NCI-H345 treated with DMSO at 0.1 percent for 48 hours (cell line): ENCODE measurements at regions not wholly inside any gene's neighbourhood (a gene's known extent, or its start where the extent isn't known, plus 50 kb on each side); places are given as distances from the start of the nearest gene placed in this dataset.

Experiments used
- DNase-seq: peaks from one replicate; lab custom pipeline; 2025; ENCODE audit not compliant: unreplicated experiment; lab: John Stamatoyannopoulos, UW

DNA sequence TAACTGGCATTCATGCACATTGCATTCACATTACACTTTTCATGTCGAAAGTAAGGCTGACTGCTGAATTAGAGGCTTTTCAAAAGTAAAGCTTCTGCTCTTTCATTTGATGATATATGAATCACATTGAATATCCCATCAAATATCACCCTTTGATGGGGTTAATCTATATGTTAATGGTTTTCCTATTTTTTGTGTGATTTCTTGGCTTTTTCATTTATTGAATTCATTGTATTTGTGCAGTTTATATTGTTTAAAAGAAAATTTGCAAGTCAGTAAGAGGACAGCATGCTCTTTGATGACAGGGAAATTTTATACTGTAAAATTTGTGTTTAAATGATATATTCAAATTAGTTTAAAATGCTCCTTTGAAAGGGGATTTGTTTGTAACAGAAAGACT lies 344.1 kb downstream of the PCDH10 start:
- no peak for DNase-seq

DNA sequence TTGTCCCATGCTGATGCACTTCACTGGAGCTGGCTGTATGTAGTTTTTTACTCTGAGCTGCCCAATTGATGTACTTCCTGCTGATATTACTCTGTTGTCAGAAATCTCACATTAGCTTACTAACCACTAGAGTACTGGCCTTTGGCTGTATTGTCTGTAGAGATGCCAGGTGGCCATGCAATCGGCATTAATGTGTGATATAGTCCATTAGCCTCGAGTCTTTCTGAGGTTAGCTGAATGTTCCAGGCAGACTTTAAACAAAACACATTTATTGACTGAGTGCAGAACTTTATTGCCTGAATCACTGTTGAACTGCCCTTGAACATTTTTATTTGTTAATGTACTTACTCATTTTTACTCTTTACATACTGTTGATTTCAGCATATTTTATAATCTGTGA lies 335.2 kb downstream of the PCDH10 start:
- DNase-seq, result no peak

DNA sequence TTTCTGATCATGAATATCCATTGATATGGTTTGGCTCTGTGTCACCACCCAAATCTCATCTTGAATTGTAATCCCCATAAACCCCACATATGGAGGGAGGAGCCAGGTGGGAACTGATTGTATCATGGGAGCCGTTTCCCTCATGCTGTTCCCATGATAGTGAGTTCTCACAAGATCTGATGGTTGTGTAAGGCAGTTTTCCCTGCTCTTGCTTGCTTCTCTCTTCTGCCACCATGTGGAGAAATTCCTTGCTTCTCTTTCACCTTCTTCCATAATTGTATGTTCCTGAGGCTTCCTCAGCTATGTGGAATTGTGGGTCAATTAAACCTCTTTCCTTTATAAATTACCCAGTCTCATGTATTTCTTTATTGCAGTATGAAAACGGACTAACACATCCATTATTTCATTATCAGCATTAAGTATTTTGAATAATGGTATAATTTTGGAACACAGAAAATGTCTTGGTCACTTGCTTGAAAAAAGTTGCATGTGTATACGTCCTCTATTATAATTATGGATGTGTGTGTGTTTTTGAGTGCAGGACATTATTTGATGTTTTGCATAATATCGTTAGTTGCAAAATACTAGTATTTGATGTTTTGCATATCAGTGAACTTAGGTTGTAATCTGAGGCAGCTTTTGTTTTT lies 334.6 kb downstream of the PCDH10 start:
- no peak for DNase-seq

DNA sequence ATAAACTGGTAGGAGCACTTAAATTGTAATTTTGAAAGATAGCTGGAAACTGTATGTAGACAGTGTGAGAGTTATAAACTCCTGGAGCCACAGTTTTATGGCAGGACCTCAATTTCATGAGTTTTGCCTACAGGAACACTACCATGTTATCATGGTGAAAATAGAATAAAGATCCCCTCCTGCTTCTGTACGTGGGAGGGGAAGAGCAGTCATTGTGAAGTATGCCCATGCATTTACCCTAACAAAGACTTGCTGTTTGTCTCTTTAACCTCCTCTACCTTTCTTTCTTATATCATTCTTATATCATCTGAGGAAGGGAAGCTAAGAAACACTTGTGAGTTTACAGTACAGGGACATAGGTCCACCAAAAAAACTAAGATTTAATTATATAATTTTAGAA lies 327.0 kb downstream of the PCDH10 start:
- DNase-seq, result no peak

DNA sequence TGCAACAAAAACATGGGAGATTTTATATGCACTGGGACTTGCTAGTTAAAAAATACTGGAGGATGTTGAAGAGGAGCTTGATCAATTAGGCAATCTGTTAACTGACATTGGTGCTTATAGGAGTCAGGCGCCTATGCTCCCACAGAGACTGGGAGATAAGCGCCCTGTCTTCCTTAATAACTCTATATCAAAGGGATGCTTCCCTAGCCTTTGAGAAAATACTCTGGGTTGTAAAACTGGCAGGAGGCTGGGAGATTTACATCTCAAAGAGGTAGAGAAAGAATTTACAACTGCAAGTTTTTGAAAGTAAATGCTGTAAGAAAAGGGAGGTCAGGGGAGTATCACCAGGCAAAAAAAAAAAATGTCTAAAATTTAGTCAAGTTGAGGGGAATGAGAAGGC lies 325.4 kb downstream of the PCDH10 start:
- no peak for DNase-seq

DNA sequence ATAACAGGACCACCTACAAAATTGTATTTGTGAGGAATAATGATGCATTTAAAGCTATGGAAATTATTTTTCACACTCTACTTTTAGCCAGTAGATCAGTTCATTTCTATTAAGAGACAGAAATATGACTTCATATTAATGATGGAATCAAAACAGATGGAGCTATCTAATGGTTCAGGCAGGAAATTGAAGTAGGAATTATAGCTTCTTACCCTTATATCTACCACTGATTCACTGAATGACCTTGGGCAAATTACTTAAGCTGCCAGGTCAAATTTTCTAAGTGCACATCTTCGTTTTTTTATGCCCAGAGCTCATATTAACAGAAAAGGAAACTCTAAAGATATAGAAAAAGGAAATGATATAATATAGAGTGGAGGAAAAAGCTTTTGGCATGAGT lies 323.1 kb downstream of the PCDH10 start:
- DNase-seq, result no peak

DNA sequence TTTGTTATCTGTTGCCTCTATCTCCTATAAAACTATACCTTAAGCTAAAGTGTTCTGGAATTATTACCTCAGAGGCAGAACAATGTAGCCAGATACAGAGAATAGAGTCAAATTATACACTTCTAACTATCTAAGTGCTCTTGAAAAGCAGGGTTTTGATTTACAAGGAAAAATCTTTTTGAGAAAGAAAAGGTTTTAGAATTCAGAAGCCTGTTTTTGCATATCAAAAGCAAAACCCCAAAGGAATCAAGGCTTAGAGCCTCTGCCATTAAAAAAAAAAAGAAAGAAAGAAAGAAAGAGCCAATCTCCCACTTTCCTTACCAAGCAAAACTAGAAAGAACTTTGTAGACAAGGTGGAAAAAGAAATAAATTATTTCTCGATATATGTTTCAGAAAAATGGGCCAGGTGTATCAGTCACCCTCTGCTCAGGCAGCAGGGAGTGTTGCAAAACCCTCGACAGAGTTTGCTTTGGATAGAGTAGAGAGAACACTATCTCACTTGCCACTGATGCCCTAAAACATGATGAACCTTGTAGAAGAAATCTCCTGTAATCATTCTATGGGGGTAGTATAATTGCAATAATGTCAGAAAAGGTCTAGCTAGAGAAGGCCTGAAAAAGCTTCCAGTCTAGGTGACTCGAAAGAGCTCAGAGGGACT lies 318.3 kb downstream of the PCDH10 start:
- DNase-seq, result no peak

DNA sequence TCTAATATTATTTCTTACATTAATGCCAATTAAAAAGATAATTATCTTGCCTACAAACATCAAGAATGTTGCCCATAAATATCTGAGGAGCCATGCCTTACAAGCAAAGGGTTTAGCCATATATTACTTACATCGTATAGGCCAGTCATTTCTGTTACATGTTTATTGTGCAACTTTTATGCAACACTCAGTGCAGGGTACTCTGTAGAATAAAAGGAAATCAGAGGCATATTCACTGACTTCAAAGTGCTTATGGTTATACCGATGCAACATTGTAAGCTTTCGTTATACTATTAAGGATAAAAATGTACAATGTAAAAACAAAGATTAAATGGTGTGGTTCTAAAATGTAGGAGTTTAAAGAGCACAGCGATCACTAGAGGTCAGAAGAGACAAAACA lies 315.9 kb downstream of the PCDH10 start:
- no peak for DNase-seq

DNA sequence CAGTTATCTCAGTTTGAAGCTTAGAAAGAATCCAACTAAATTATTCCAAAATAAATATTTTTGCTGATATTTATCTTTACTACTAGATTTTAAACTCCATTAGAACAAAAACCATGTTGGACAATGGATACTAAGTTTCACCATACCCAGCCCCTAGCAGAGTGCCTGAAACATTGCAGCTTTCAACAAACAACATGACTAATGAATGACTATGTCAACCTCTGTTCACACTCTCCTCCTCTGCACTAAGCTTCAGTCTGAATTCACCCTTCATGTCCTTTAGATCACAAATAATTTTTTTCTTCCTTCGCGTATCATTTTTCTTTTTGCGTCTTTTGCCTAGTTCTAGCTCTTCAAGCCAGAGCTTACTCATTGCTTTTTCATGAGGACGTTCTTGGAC lies 315.2 kb downstream of the PCDH10 start:
- DNase-seq, result no peak

DNA sequence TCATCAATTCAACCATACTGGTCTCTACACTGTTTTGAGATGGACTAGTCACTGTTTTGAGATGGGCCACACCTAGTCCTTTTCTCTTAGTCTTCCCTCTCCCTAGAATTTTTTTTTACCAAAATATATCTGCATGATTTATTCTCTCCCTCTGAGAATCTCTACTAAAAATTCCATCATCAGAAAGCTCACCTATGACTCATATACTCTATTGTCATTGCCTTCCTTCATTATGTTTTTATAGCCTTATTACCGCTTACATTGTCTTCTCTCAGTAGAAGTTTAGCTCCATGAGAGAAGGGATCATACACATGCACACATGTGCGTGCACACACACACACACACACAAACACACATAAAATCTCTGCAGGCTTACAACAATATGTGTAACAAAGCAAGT lies 303.6 kb downstream of the PCDH10 start:
- DNase-seq, result no peak

DNA sequence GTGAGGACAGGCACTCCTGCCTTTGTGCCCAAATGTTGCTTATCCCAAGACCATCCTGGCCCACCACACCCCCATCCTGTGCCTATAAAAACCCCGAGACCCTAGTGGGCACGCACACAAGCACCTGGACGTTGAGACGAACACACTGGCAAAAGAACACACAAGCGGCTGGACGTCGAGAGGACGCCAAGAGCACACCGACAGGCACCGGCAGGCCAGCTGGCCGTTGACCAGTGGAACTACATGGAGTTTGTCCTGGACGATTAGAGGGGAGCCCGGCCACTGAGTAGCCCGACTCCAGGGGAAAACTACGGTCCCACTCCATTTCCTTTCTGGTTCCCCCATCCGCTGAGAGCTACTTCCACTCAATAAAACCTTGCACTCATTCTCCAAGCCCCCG lies 301.7 kb downstream of the PCDH10 start:
- DNase-seq, result no peak

DNA sequence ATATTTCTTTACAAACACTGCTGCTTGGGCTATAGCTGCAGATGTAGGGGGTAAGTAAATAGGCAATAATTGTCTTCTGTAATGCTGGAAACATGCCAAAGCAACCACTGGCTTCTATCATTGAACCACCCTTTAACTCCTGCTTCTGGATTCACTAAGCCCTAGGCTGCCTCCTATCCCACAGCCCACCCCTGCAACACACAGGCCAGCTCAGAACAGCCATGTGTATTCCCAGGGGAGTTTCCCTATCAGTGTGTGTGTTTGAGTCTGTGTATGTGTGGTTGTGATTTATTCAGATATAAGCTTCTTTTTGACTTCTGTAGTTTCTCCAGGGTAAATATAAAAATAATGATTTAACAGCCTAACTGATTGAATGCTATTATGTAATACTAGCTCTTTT lies 291.3 kb downstream of the PCDH10 start:
- peak; percentile 17 for DNase-seq

DNA sequence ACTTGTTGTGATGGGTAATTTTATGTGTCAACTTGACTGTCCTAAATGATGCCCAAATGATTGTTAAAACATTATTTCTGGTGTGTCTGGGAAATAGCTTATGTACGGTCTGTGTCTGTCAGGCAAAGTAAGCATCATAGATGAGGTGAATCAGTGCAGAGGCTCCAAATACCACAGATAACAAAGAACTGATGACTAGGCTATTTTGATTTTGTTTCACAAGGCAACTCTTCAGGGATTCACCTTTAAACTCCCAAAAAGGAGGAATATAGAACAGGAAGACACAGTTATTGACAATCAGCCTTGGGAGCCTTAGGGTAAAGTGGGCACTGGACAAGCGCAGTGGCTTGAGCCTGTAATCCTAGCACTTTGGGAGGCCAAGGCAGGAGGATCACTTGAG lies 290.7 kb downstream of the PCDH10 start:
- DNase-seq, result no peak

DNA sequence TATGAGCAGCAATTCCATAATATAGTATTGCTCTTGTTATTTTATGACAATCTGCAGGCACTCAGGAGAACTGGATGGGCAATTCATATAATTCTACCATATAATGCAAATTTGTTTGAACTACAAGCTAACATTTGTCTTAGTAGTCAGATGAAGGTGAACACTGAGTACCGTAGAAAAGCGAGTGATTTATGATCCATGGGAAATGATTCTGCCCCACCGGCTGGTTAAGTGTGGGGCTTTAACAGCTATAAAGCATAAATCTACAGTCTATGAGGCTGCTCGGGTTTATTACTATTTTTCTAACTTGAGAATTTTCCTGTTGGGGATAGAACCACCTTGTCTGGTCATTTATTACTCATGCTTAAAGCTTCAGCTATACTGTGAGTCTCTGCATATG lies 275.5 kb downstream of the PCDH10 start:
- DNase-seq, result no peak

DNA sequence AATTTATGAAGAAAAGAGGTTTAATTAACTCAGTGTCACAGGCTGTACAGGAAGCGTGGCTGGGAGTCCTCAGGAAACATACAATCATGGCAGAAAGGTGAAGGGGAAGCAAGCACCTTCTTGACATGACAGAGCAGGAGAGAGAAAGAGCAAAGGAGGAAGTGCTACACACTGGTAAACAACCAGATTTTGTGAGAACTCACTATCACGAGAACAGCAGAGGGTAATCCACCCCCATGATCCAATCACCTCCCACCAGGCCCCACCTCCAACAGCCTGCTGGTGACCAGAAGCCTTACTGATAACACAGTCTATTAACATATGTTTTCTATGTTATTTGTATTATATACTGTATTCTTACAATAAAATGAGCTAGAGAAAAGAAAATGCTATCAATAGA lies 254.8 kb downstream of the PCDH10 start:
- DNase-seq, result no peak

DNA sequence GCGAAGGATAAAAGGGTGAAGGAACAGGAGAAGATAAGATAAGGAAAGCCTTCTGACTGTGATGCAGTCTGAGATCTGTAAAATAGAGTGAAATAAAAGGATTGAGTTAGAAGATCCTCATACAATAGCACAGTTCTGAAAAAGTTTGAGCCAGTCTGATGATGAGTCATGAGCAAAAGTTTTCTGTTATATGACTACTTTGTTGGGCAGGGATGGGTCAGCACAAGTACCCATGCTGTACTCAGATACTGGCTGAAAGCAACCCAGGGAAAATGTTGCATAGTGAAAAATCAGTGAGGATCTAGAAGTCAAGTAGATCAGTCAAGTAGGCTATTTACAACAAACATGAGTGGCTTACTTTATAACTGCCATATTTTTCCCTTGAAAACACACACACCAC lies 253.5 kb downstream of the PCDH10 start:
- DNase-seq, result no peak

DNA sequence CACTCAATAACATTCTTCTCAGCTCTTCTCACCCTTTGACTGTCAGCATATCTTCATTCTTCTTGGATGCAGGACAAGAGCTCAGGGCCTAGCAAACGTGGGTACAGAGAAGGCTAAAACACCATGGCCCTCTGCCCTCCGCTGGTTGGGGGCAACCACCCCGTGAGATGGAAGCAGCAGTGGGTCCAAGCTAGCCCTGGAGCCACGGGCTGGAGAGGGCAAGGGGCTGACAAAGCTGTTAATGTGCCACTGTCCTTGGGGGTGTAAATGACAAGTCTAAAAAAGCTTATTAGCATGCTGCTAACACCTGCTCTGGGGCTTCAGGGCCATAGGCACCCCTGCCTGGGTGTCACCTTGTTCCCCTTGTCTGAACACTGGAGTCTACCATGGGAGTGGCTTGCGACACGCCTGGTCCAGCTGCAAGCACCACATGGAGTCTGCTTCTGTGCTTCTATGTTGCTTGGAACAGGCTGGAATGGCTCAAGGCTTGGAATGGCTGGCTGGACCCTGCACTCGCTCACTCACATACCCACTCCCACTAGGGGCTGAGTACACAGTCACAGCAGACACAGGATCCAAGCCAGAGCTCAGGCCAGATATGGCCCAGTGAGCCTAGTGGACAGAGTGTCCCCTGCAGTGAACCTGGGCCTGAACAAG lies 246.0 kb downstream of the PCDH10 start:
- DNase-seq, result no peak

DNA sequence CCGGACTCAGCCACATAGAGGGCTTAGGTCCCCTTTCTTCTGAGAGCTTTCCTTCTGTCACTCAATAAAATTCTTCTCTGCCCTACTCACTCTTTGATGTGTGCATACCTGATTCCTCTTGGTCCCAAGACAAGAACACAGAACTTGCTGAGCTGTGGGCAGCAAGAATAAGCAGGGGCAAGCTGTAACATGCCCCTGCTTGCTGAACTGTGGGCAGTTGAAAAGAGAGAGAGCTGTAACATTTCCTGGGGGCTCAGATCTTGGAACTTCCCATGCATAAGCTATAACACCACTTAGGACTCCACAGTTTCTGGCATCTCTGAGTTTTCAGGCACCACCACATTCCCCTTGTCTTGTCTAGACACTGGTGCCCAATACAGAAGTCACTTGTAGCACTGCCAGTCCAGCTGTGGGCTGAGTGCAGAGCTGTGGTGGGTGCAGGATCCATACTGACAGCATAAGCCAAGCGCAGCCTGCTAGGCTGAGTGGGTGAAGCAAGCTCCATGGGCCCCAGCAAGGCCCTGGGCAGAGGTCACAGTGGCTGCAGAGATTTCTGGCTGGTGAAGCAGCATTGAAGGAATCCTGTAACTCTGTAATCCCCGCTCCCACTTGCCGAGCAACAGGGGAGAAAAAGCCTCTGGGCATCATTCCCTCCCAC lies 241.2 kb downstream of the PCDH10 start:
- DNase-seq, result no peak

DNA sequence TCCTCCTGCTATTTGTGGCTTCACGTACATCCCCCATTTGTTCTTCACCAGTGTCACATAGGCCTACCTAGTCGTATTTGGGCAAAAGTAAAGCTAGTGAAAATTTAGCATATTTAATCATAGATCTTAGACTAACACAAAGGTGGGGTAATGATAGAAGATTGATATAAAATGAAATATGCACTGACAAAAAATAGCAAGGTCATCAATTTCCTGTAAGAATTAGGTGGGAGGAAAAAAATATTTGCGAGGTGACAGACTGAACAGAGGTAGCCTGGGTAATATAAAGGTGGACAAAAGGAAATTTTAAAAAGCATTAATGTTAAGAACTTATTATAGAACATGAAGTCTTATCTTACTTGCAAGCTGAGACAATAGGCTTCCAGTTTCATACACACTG lies 239.9 kb downstream of the PCDH10 start:
- DNase-seq, result no peak

DNA sequence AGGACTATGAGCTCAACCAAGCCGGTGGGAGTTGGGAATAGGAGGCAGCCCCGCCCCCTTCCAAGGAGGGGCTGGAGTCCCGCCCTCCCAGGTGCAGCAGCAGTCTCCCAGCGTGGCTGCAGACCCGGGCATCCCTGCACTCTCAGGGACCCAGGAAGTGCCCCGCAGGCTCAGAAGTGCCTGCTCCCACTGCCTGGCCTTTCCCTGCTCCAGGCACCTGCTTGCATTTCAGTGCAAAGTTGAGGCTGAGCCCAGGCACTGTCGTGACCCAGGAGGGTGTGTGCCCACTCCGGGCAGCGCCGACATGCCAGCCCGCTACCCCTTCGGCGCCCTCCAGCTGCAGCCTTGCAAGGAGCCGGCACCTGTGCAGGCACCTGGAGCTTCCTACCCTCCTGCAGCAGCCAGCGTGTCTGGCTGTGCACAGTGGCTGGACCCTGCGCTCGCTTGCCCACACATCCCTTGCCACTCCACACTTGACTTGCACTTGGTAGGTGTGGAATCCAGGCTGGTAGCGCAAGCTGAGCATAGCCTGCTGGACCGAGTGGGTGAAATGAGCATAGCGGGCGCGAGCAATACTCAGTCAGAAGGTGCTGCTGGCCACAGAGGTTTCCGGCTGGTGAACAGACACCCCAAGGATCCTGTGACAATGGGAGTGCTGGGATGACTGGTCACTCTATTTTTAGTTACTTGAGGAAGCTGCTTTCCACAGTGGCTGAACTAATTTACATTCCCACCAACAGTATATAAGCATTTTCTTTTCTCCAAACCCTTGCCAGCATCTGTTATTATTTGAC lies 236.3 kb downstream of the PCDH10 start:
- no peak for DNase-seq

DNA sequence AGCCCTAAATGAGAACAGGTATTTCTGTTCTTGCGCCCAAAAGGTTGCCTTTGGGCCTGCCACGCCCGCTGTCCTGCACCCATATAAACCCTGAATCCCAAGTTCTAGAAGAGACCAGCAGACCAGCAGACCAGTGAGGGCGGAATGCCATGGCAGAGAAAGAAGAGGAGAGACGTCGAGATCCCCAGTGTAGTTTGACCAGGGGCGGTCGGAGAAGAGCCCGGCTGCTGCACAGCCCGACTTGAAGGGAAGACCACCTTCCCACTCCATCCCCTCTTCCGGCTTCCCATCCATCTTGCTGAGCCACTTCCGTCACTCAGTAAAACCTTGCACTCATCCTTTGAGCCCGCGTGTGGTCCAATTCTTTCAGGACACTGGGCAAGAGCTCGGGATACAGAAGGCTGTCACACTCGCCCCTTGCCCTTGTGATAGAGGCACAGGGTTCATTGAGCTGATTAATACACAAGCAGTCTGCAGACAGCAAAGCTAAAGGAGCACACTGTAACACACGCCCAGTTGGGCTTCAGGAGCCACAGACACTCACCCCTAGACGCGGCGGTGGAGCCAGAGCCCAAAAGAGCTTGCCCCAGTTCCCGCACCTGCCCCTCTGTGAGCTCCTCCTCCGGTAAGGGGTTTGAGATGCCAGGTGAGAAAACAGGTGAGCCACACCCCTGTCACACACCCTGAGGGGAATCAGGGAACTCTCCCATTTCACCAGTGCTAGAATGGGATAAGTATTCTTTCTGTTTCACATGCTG lies 230.8 kb downstream of the PCDH10 start:
- DNase-seq, result no peak
